Fibroblast of the aortic adventitia (primary cell): ENCODE measurements at regions not wholly inside any gene's neighbourhood (a gene's known extent, or its start where the extent isn't known, plus 50 kb on each side); places are given as distances from the start of the nearest gene placed in this dataset.

Source experiments
- DNase-seq: peaks from one replicate; pipeline ENCODE4 v3.0.0-alpha.2; 2010; ENCODE audit warnings: low read depth
- H3K4me3 ChIP-seq: 2 replicates; pipeline ENCODE4 v1.5.1; 2011; ENCODE audit warnings: low read depth, mild to moderate bottlenecking, control low read depth, low read length, moderate library complexity
- CTCF ChIP-seq: IDR thresholded peaks from 2 replicates; pipeline ENCODE4 v1.5.1; 2011; ENCODE audit warnings: mild to moderate bottlenecking, low read length, control low read depth, inconsistent platforms; ENCODE audit not compliant: insufficient read depth

- no peak for DNase-seq
- H3K4me3 ChIP-seq: no peak overlapping the region
- TF ChIP-seq CTCF: no peak
These were observed 508.8 kb upstream of the PTCHD4 start for GRCh38 chr6:48619771-48620170.

- DNase-seq: peak; percentile 46
- H3K4me3 ChIP-seq: no peak overlapping the region
- TF ChIP-seq CTCF: no peak
These were observed 504.0 kb upstream of the PTCHD4 start for GRCh38 chr6:48615041-48615440.

- TF ChIP-seq CTCF: no peak
- no peak for DNase-seq
- H3K4me3 ChIP-seq: no peak overlapping the region
These were observed 503.3 kb upstream of the PTCHD4 start for GRCh38 chr6:48614326-48614725.

- H3K4me3 ChIP-seq: no peak overlapping the region
- DNase-seq: peak; percentile 71
- no peak for TF ChIP-seq CTCF
These were observed 502.4 kb upstream of the PTCHD4 start for GRCh38 chr6:48613231-48613949.

- no peak overlapping the region for H3K4me3 ChIP-seq
- TF ChIP-seq CTCF: no peak
- DNase-seq: peak; percentile 86
These were observed 500.3 kb upstream of the PTCHD4 start for GRCh38 chr6:48611332-48611731.

GRCh38 chr6:48610846-48611245 lies 499.8 kb upstream of the PTCHD4 start:
- peak; percentile 79 for DNase-seq
- no peak for TF ChIP-seq CTCF
- H3K4me3 ChIP-seq: no peak overlapping the region

- no peak for TF ChIP-seq CTCF
- H3K4me3 ChIP-seq: no peak overlapping the region
- DNase-seq: no peak
These were observed 495.6 kb upstream of the PTCHD4 start for GRCh38 chr6:48606618-48607017.
